HCT116 (cell line): ENCODE measurements at regions not wholly inside any gene's neighbourhood (a gene's known extent, or its start where the extent isn't known, plus 50 kb on each side); places are given as distances from the start of the nearest gene placed in this dataset.

Source experiments
- ATAC-seq: fragments of 200-7000 bp; cut with Tn5 transposase; 2 replicates; pipeline ENCODE4 v1.9.1; 2020; ENCODE audit warnings: mild to moderate bottlenecking, moderate library complexity
- BruUV-seq: library from RNA; stranded (reverse); fragments of 400-500 nt; replicated peaks from 2 replicates; lab custom pipeline; 2021; lab: Mats Ljungman, UMichigan
- CTCF ChIA-PET: fragments of 300-600 bp; sonication (Branson Sonifier 250); formaldehyde crosslinking; loops from one replicate; lab custom pipeline; 2021; ENCODE audit warnings: antibody characterized with exemption; lab: Charles Lee
- POLR2A ChIA-PET: fragments of 300-600, 350-600 bp; sonication (Branson Sonifier 250); formaldehyde crosslinking; loops from one replicate; lab custom pipeline; 2021; ENCODE audit warnings: antibody characterized with exemption; lab: Charles Lee
- RAD21 ChIA-PET, 2 experiments: fragments of 300-600 bp; sonication (Branson Sonifier 250); formaldehyde crosslinking; loops; one replicate each; lab custom pipeline; 2023; ENCODE audit warnings: low total read pairs in 2 of 2; ENCODE audit not compliant: uncharacterized antibody in 2 of 2, unreplicated experiment in 2 of 2, low non-redundant PET in 1 of 2; lab: Charles Lee
- DNase-seq: peaks from one replicate; pipeline ENCODE4 v3.0.0-alpha.2; 2010; ENCODE audit warnings: low read depth, low spot score
- H2AFZ ChIP-seq: fragments of 200-600 bp; shearing (Covaris generic), sonication (generic); 2 replicates; pipeline ENCODE4 v1.6.1; 2017; ENCODE audit warnings: low read depth, mixed run types, mixed read lengths, antibody characterized with exemption, low read length; ENCODE audit not compliant: poor library complexity, severe bottlenecking
- H3K27ac ChIP-seq: 2 replicates; pipeline ENCODE4 v1.5.1; 2012; ENCODE audit warnings: low read depth, low read length
- H3K27me3 ChIP-seq: fragments of 200-600 bp; sonication (generic); 2 replicates; pipeline ENCODE4 v1.6.1; 2016; ENCODE audit warnings: mixed run types, low read length, mixed read lengths; ENCODE audit not compliant: insufficient read depth
- H3K36me3 ChIP-seq, 2 experiments: fragments of 200-500 bp in 1 of 2; fragments of 200-600 bp in 1 of 2; sonication (Bioruptor generic) in 1 of 2; sonication (generic) in 1 of 2; 2 replicates each; pipeline versions ENCODE4 v1.5.1 to v1.6.1; 2014 to 2016; ENCODE audit warnings: low read length in 2 of 2, inconsistent platforms in 1 of 2, mixed read lengths in 1 of 2, mixed run types in 1 of 2; ENCODE audit not compliant: insufficient read depth in 2 of 2, control insufficient read depth in 1 of 2
- H3K4me1 ChIP-seq, 2 experiments: fragments of 200-600 bp in 1 of 2; sonication (generic) in 1 of 2; 2 replicates each; pipeline versions ENCODE4 v1.5.1 to v1.6.1; 2012 to 2017; ENCODE audit warnings: low read length in 2 of 2, inconsistent platforms in 1 of 2, mild to moderate bottlenecking in 1 of 2, mixed read lengths in 1 of 2, mixed run types in 1 of 2, moderate library complexity in 1 of 2; ENCODE audit not compliant: insufficient read depth in 2 of 2, control insufficient read depth in 1 of 2
- H3K4me2 ChIP-seq: fragments of 200-600 bp; sonication (generic); 2 replicates; pipeline ENCODE4 v1.6.1; 2017; ENCODE audit warnings: mixed run types, low read length, mixed read lengths
- H3K4me3 ChIP-seq, 2 experiments: fragments of 200-600 bp in 1 of 2; sonication (generic) in 1 of 2; replicated peaks in 1 of 2; 2 replicates each; pipeline ENCODE4 v1.5.1; 2011 to 2016; ENCODE audit warnings: low read length in 2 of 2, control low read depth in 1 of 2, low read depth in 1 of 2, mild to moderate bottlenecking in 1 of 2, mixed read lengths in 1 of 2, mixed run types in 1 of 2
- H3K79me2 ChIP-seq: fragments of 200-600 bp; sonication (generic); 2 replicates; pipeline ENCODE4 v1.6.1; 2017; ENCODE audit warnings: mild to moderate bottlenecking, mixed run types, low read length, moderate library complexity, mixed read lengths; ENCODE audit not compliant: insufficient read depth
- H3K9ac ChIP-seq: fragments of 200-600 bp; sonication (generic); 2 replicates; pipeline ENCODE4 v1.6.1; 2016; ENCODE audit warnings: low read length, mixed read lengths
- H3K9me2 ChIP-seq: fragments of 200-600 bp; sonication (generic), shearing (Covaris generic); 2 replicates; pipeline ENCODE4 v1.6.1; 2017; ENCODE audit warnings: mixed run types, mild to moderate bottlenecking, moderate library complexity; ENCODE audit not compliant: insufficient read depth
- H3K9me3 ChIP-seq, 2 experiments: fragments of 200-500 bp in 1 of 2; fragments of 200-600 bp in 1 of 2; sonication (Bioruptor generic) in 1 of 2; sonication (generic) in 1 of 2; 2 replicates each; pipeline ENCODE4 v1.6.1; 2014 to 2017; ENCODE audit warnings: low read length in 2 of 2, mixed read lengths in 2 of 2, inconsistent platforms in 1 of 2, low read depth in 1 of 2, mild to moderate bottlenecking in 1 of 2, mixed run types in 1 of 2, moderate library complexity in 1 of 2; ENCODE audit not compliant: control insufficient read depth in 1 of 2, insufficient read depth in 1 of 2
- H4K20me1 ChIP-seq: fragments of 200-600 bp; sonication (generic), shearing (Covaris generic); 2 replicates; pipeline ENCODE4 v1.6.1; 2017; ENCODE audit warnings: mixed run types, mild to moderate bottlenecking, moderate library complexity; ENCODE audit not compliant: insufficient read depth
- CBX3 ChIP-seq: IDR thresholded peaks from 2 replicates; pipeline ENCODE4 v1.6.1; 2012; ENCODE audit warnings: low read depth
- EGR1 ChIP-seq: IDR thresholded peaks from 2 replicates; pipeline ENCODE4 v1.6.1; 2012; ENCODE audit warnings: low read depth
- EZH2 ChIP-seq: fragments of 200-600 bp; sonication (generic); IDR thresholded peaks from 2 replicates; pipeline ENCODE4 v1.6.1; 2017; ENCODE audit warnings: antibody characterized with exemption, mixed run types
- EZH2phosphoT487 ChIP-seq: fragments of 200-600 bp; IDR thresholded peaks from 2 replicates; pipeline ENCODE4 v1.6.1; 2018; ENCODE audit warnings: antibody characterized with exemption, borderline replicate concordance
- FOSL1 ChIP-seq: IDR thresholded peaks from 2 replicates; pipeline ENCODE4 v1.6.1; 2012; ENCODE audit warnings: low read depth
- JUND ChIP-seq: IDR thresholded peaks from 2 replicates; pipeline ENCODE4 v1.6.1; 2012
- POLR2A ChIP-seq: IDR thresholded peaks from 2 replicates; pipeline ENCODE4 v1.7.0; 2011; ENCODE audit warnings: borderline replicate concordance; ENCODE audit not compliant: insufficient read depth, insufficient read length; ENCODE audit errors: extremely low read depth
- POLR2AphosphoS5 ChIP-seq: IDR thresholded peaks from 2 replicates; pipeline ENCODE4 v1.6.1; 2011; ENCODE audit warnings: mild to moderate bottlenecking, low read depth, low read length, moderate library complexity
- RAD21 ChIP-seq: IDR thresholded peaks from 2 replicates; pipeline ENCODE4 v1.6.1; 2012; ENCODE audit warnings: low read depth, mild to moderate bottlenecking
- SP1 ChIP-seq: IDR thresholded peaks from 2 replicates; pipeline ENCODE4 v1.6.1; 2012; ENCODE audit warnings: low read depth
- TCF7L2 ChIP-seq: IDR thresholded peaks from 2 replicates; pipeline ENCODE4 v1.7.0; 2011; ENCODE audit warnings: borderline replicate concordance, inconsistent platforms; ENCODE audit not compliant: insufficient read depth, insufficient read length; ENCODE audit errors: extremely low read depth
- YY1 ChIP-seq: IDR thresholded peaks from 2 replicates; pipeline ENCODE4 v1.6.1; 2011; ENCODE audit warnings: low read length, low read depth, moderate library complexity, mild to moderate bottlenecking; ENCODE audit not compliant: insufficient replicate concordance; ENCODE audit errors: extremely low read depth
- ZFX ChIP-seq: fragments of 450-650 bp; IDR thresholded peaks from 2 replicates; pipeline ENCODE4 v1.6.1; 2017
- ZNF274 ChIP-seq: fragments of 200-500 bp; sonication (Bioruptor generic); IDR thresholded peaks from 2 replicates; pipeline ENCODE4 v1.6.1; 2014; ENCODE audit warnings: mild to moderate bottlenecking, low read depth, low read length, inconsistent platforms
- intact Hi-C: fragments of 100-400 bp; cut with micrococcal nuclease; formaldehyde crosslinking; loops from 2 replicates; pipeline ENCODE4 v1.10.0; 2022
- TF ChIP-seq, protein P1 (sequence below): IDR thresholded peaks from 2 replicates; pipeline ENCODE4 v1.6.1; 2012; ENCODE audit warnings: low read depth
- TF ChIP-seq, protein P2 (sequence below), 3 experiments: fragments of 200-600 bp in 1 of 3; sonication (generic) in 1 of 3; IDR thresholded peaks in 2 of 3; conservative IDR thresholded peaks in 1 of 3; 2 replicates each; pipeline ENCODE4 v1.5.1; 2012 to 2017; ENCODE audit warnings: low read depth in 2 of 3, low read length in 2 of 3, antibody characterized with exemption in 1 of 3, borderline replicate concordance in 1 of 3, control low read depth in 1 of 3, mild to moderate bottlenecking in 1 of 3, mixed read lengths in 1 of 3, mixed run types in 1 of 3, moderate library complexity in 1 of 3; ENCODE audit not compliant: insufficient read depth in 1 of 3
- TF ChIP-seq, protein P3 (sequence below): IDR thresholded peaks from 2 replicates; pipeline ENCODE4 v1.6.1; 2012

DNA sequence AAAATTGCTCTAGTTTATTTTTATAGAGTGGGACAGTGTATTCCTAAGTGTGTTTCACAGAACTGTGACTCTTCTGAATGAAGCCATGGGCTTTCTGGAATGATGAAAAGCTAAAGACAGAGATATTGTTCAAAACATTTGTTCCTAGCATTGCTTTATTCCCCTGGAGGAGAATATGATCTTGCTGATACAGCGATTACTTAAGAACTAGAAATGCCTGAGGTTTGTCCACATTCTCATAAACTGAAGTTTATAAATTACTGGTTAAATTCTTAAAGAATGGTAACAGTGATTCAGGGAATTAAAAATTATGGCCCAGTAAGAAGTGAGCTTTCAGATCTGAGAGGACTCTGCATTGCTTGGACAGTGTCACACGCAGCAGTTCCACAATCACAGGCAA is 690.3 kb downstream of the FAM181B start:
- Histone ChIP-seq H3K36me3 (no peaks in the 10 kb centered on the region), H3K27ac (no peak overlapping the region), H3K9me3 (peaks cover 6 to 8% of the 10 kb centered on the region in 2 experiments; a peak in 2 of 4 replicates)
- CTCF ChIA-PET: no interaction called here
- DNase-seq: no peak
- TF ChIP-seq EZH2phosphoT487 (no peak), TCF7L2 (no peak), EZH2 (no peak), SP1 (no peak), POLR2AphosphoS5 (no peak), ZFX (no peak), FOSL1 (no peak), EGR1 (no peak), CBX3 (no peak), ZNF274 (no peak), POLR2A (no peak), YY1 (no peak), RAD21 (no peak), JUND (no peak)
- TF ChIP-seq, protein P1, sequence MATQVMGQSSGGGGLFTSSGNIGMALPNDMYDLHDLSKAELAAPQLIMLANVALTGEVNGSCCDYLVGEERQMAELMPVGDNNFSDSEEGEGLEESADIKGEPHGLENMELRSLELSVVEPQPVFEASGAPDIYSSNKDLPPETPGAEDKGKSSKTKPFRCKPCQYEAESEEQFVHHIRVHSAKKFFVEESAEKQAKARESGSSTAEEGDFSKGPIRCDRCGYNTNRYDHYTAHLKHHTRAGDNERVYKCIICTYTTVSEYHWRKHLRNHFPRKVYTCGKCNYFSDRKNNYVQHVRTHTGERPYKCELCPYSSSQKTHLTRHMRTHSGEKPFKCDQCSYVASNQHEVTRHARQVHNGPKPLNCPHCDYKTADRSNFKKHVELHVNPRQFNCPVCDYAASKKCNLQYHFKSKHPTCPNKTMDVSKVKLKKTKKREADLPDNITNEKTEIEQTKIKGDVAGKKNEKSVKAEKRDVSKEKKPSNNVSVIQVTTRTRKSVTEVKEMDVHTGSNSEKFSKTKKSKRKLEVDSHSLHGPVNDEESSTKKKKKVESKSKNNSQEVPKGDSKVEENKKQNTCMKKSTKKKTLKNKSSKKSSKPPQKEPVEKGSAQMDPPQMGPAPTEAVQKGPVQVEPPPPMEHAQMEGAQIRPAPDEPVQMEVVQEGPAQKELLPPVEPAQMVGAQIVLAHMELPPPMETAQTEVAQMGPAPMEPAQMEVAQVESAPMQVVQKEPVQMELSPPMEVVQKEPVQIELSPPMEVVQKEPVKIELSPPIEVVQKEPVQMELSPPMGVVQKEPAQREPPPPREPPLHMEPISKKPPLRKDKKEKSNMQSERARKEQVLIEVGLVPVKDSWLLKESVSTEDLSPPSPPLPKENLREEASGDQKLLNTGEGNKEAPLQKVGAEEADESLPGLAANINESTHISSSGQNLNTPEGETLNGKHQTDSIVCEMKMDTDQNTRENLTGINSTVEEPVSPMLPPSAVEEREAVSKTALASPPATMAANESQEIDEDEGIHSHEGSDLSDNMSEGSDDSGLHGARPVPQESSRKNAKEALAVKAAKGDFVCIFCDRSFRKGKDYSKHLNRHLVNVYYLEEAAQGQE: no peak
- TF ChIP-seq, protein P2, sequence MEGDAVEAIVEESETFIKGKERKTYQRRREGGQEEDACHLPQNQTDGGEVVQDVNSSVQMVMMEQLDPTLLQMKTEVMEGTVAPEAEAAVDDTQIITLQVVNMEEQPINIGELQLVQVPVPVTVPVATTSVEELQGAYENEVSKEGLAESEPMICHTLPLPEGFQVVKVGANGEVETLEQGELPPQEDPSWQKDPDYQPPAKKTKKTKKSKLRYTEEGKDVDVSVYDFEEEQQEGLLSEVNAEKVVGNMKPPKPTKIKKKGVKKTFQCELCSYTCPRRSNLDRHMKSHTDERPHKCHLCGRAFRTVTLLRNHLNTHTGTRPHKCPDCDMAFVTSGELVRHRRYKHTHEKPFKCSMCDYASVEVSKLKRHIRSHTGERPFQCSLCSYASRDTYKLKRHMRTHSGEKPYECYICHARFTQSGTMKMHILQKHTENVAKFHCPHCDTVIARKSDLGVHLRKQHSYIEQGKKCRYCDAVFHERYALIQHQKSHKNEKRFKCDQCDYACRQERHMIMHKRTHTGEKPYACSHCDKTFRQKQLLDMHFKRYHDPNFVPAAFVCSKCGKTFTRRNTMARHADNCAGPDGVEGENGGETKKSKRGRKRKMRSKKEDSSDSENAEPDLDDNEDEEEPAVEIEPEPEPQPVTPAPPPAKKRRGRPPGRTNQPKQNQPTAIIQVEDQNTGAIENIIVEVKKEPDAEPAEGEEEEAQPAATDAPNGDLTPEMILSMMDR (IDR thresholded peaks at IDR 0.05 in 2 of 3, conservative IDR thresholded peaks at IDR 0.05 in 1 of 3; ENCODE audit: borderline replicate concordance in 1 of 3, insufficient read depth in 1 of 3, low read depth in 2 of 3, low read length in 2 of 3): no peak
- TF ChIP-seq, protein P3, sequence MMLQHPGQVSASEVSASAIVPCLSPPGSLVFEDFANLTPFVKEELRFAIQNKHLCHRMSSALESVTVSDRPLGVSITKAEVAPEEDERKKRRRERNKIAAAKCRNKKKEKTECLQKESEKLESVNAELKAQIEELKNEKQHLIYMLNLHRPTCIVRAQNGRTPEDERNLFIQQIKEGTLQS: no peak
- TF ChIP-seq, all 23 proteins: peak for 0
- intact Hi-C loops: no loop called here
- no peak overlapping the region for H3K9ac ChIP-seq
- no peak overlapping the region for H2AFZ ChIP-seq
- BruUV-seq: no TSS peak
- ChIA-PET POLR2A (no interaction called here), RAD21 (no interaction called here)
- no peak overlapping the region for H3K4me3 ChIP-seq
- H3K79me2 ChIP-seq: no peaks in the 10 kb centered on the region
- no peak overlapping the region for H3K4me2 ChIP-seq
- no peaks in the 10 kb centered on the region for H3K9me2 ChIP-seq
- no peaks in the 10 kb centered on the region for H3K4me1 ChIP-seq
- no peaks in the 10 kb centered on the region for H4K20me1 ChIP-seq
- no peaks in the 10 kb centered on the region for H3K27me3 ChIP-seq
- no peak for ATAC-seq
